HepG2 (cell line): ENCODE measurements at regions not wholly inside any gene's neighbourhood (a gene's known extent, or its start where the extent isn't known, plus 50 kb on each side); places are given as distances from the start of the nearest gene placed in this dataset.

Experiments used
- ATAC-seq: fragments of 200-7000 bp; cut with Tn5 transposase; 3 replicates; pipeline ENCODE4 v1.9.1; 2020; ENCODE audit warnings: mild to moderate bottlenecking, moderate library complexity
- BruUV-seq: library from RNA; stranded (reverse); fragments of 400-500 nt; replicated peaks from 2 replicates; lab custom pipeline; 2021; lab: Mats Ljungman, UMichigan
- CTCF ChIA-PET: fragments of 300-600 bp; formaldehyde crosslinking; extraction: SDS; loops from one replicate; lab custom pipeline; 2021; ENCODE audit warnings: low total read pairs, inconsistent platforms, low intra/inter-chr PET ratio; lab: Yijun Ruan, JAX
- POLR2A ChIA-PET: fragments of 350-600 bp; sonication (Branson Sonifier 250); formaldehyde crosslinking; loops from one replicate; lab custom pipeline; 2020; ENCODE audit warnings: antibody characterized with exemption, inconsistent platforms; lab: Yijun Ruan, JAX
- DNase-seq: peaks from one replicate; pipeline ENCODE4 v3.0.0-alpha.2; 2015; ENCODE audit warnings: low spot score
- FAIRE-seq: peaks from 3 replicates; lab custom pipeline; 2011; peaks lifted over from hg19 to GRCh38; lab: Jason Lieb, UNC
- H2AFZ ChIP-seq: one replicate; pipeline ENCODE4 v1.6.1; 2011; ENCODE audit warnings: low read length, inconsistent platforms
- H3K27ac ChIP-seq: fragments of 300-600 bp; 3 replicates; pipeline ENCODE4 v1.8.0; 2011; ENCODE audit warnings: mixed run types, mild to moderate bottlenecking, mixed read lengths, low read length, inconsistent platforms; ENCODE audit not compliant: insufficient read depth; ENCODE audit errors: extremely low read length
- H3K27me3 ChIP-seq, 2 experiments: fragments of 200-600 bp in 1 of 2; 2 replicates in 1 of 2; 3 replicates in 1 of 2; pipeline versions ENCODE4 v1.6.0 to v1.8.0; 2011; ENCODE audit warnings: low read length in 2 of 2, mild to moderate bottlenecking in 2 of 2, moderate library complexity in 2 of 2, inconsistent platforms in 1 of 2; ENCODE audit not compliant: insufficient read depth in 2 of 2, control insufficient read depth in 1 of 2
- H3K36me3 ChIP-seq, 2 experiments: fragments of 200-600 bp in 1 of 2; replicated peaks in 1 of 2; 2 replicates in 1 of 2; 3 replicates in 1 of 2; pipeline versions ENCODE4 v1.5.1 to v1.8.0; 2011; ENCODE audit warnings: low read length in 2 of 2, inconsistent platforms in 1 of 2; ENCODE audit not compliant: insufficient read depth in 2 of 2, control insufficient read depth in 1 of 2
- H3K4me1 ChIP-seq: 2 replicates; pipeline ENCODE4 v1.5.1; 2012; ENCODE audit warnings: low read length, inconsistent platforms; ENCODE audit not compliant: insufficient read depth
- H3K4me2 ChIP-seq: 2 replicates; pipeline ENCODE4 v1.6.0; 2011; ENCODE audit warnings: low read depth, low read length, inconsistent platforms
- H3K4me3 ChIP-seq, 3 experiments: fragments of 200-600 bp in 1 of 3; sonication (generic), shearing (Covaris generic) in 1 of 3; replicated peaks in 1 of 3; 2 replicates each; pipeline ENCODE4 v1.5.1; 2011 to 2016; ENCODE audit warnings: low read length in 3 of 3, inconsistent platforms in 2 of 3, low read depth in 2 of 3, mild to moderate bottlenecking in 2 of 3, control low read depth in 1 of 3, mixed read lengths in 1 of 3; ENCODE audit not compliant: insufficient read depth in 1 of 3
- H3K79me2 ChIP-seq: one replicate; pipeline ENCODE4 v1.6.1; 2011; ENCODE audit warnings: low read length, inconsistent platforms; ENCODE audit not compliant: insufficient read depth
- H3K9ac ChIP-seq: 2 replicates; pipeline ENCODE4 v1.6.0; 2011; ENCODE audit warnings: mild to moderate bottlenecking, low read depth, low read length, inconsistent platforms; ENCODE audit not compliant: insufficient read depth
- H3K9me3 ChIP-seq: 2 replicates; pipeline ENCODE4 v1.5.1; 2012; ENCODE audit warnings: mild to moderate bottlenecking, low read length
- H4K20me1 ChIP-seq: 2 replicates; pipeline ENCODE4 v1.6.0; 2011; ENCODE audit warnings: inconsistent platforms, mild to moderate bottlenecking, low read length, moderate library complexity; ENCODE audit not compliant: insufficient read depth
- CC2D1A ChIP-seq: sonication (generic); formaldehyde crosslinking; IDR thresholded peaks from 2 replicates; pipeline ENCODE4 v1.8.1; 2023; ENCODE audit warnings: mild to moderate bottlenecking, missing genetic modification reagents
- HMG20B ChIP-seq: conservative IDR thresholded peaks from 2 replicates; pipeline ENCODE4 v1.6.1; 2016; ENCODE audit warnings: missing genetic modification reagents, missing compliant biosample characterization
- HNF4G ChIP-seq, 2 experiments: sonication (generic) in 1 of 2; formaldehyde crosslinking in 1 of 2; IDR thresholded peaks; 2 replicates each; pipeline versions ENCODE4 v1.4.0 to v1.6.1; 2011 to 2020; ENCODE audit warnings: borderline replicate concordance in 2 of 2, low read depth in 2 of 2, mild to moderate bottlenecking in 2 of 2, low read length in 1 of 2, missing genetic modification reagents in 1 of 2, moderate library complexity in 1 of 2
- HNRNPUL1 ChIP-seq: fragments of 200-400 bp; formaldehyde crosslinking; IDR thresholded peaks from 2 replicates; pipeline ENCODE4 v1.6.1; 2017; ENCODE audit warnings: low read depth, mild to moderate bottlenecking, low read length, moderate library complexity
- NR2C2 ChIP-seq: sonication (generic); formaldehyde crosslinking; IDR thresholded peaks from 2 replicates; pipeline ENCODE4 v1.4.0; 2020; ENCODE audit warnings: missing genetic modification reagents, mild to moderate bottlenecking, moderate library complexity, borderline replicate concordance
- RORA ChIP-seq: sonication (generic); formaldehyde crosslinking; IDR thresholded peaks from 2 replicates; pipeline ENCODE4 v1.5.0; 2020; ENCODE audit warnings: mild to moderate bottlenecking, missing genetic modification reagents, moderate library complexity
- SIX4 ChIP-seq: sonication (generic); formaldehyde crosslinking; IDR thresholded peaks from 2 replicates; pipeline ENCODE4 v1.4.0; 2020; ENCODE audit warnings: missing genetic modification reagents
- TBP ChIP-seq: sonication (generic); formaldehyde crosslinking; IDR thresholded peaks from 2 replicates; pipeline ENCODE4 v1.5.0; 2020; ENCODE audit warnings: missing genetic modification reagents
- ZNF263 ChIP-seq: sonication (generic); formaldehyde crosslinking; IDR thresholded peaks from 2 replicates; pipeline ENCODE4 v1.4.0; 2020; ENCODE audit warnings: missing genetic modification reagents
- ZNF281 ChIP-seq: sonication (generic); formaldehyde crosslinking; IDR thresholded peaks from 2 replicates; pipeline ENCODE4 v1.4.0; 2020; ENCODE audit warnings: missing genetic modification reagents, borderline replicate concordance
- WGBS: methylation state at CpG from one replicate; pipeline ENCODE4 v1.1.6; 2017; ENCODE audit warnings: low lambda C conversion rate; 5-methylcytosine and 5-hydroxymethylcytosine counted together
- in situ Hi-C: cut with HindIII; loops from 2 replicates; pipeline ENCODE4 v1.10.0; 2017; ENCODE audit warnings: low pct_unique_long_range_greater_than_20kb; ENCODE audit not compliant: extremely low pct_ligation_motif_present
- intact Hi-C: fragments of 100-400 bp; cut with micrococcal nuclease; formaldehyde crosslinking; loops from one replicate; pipeline ENCODE4 v1.10.0; 2022; ENCODE audit not compliant: unreplicated experiment

- TF ChIP-seq CC2D1A (CRISPR knock-in tag), result no peak
- peak; percentile 71 for TF ChIP-seq NR2C2 (CRISPR knock-in tag)
- TF ChIP-seq SIX4 (CRISPR knock-in tag), result no peak
- no peak for TF ChIP-seq RORA (CRISPR knock-in tag)
- 0 out of 2 replicates have a peak, but pooled peaks have one; percentile 22 for TF ChIP-seq HNF4G (IDR thresholded peaks at IDR 0.05; ENCODE audit: borderline replicate concordance, low read depth, low read length)
- TF ChIP-seq HNF4G (CRISPR knock-in tag; IDR thresholded peaks at IDR 0.05; ENCODE audit: borderline replicate concordance, low read depth), result no peak
- TF ChIP-seq HNRNPUL1, result no peak
- TF ChIP-seq HMG20B (CRISPR knock-in tag), result 0 out of 2 replicates have a peak, but pooled peaks have one; percentile 55
- TF ChIP-seq TBP, result no peak
- TF ChIP-seq ZNF281, result no peak
These were observed 270.3 kb upstream of the CFAP20DC start (continued) for GRCh38 chr3:59320080-59320479.

GRCh38 chr3:59319442-59319841, 269.6 kb upstream of the CFAP20DC start:
- no peak for TF ChIP-seq ZNF263 (CRISPR knock-in tag)
- no peak for TF ChIP-seq RORA (CRISPR knock-in tag)
- Histone ChIP-seq H3K36me3 (no peaks in the 10 kb centered on the region), H2AFZ (no peak overlapping the region), H3K27me3 (no peaks in the 10 kb centered on the region), H3K27ac (no peak overlapping the region), H3K4me2 (no peak overlapping the region), H3K9me3 (no peaks in the 10 kb centered on the region), H3K79me2 (no peaks in the 10 kb centered on the region), H3K4me1 (peaks cover 9% of the 10 kb centered on the region), H3K9ac (no peak overlapping the region), H3K4me3 (no peak overlapping the region), H4K20me1 (no peaks in the 10 kb centered on the region)
- ATAC-seq (no peak), DNase-seq (no peak), FAIRE-seq (no peak)
- ChIA-PET POLR2A (no interaction called here), CTCF (no interaction called here)
- in situ Hi-C loops (no loop called here), intact Hi-C loops (no loop called here)
- BruUV-seq, result no TSS peak
- WGBS, result 57% methylated on average over 4 of the region's 4 CpGs
